Breast epithelium (tissue), 4 donors: ENCODE measurements at regions not wholly inside any gene's neighbourhood (a gene's known extent, or its start where the extent isn't known, plus 50 kb on each side); places are given as distances from the start of the nearest gene placed in this dataset.
"Not testable (repeated sequence)": the region's sequence is repeated elsewhere in the genome, so short reads cannot be mapped to it uniquely, and the experiment has no call there.

Experiments
- DNase-seq, 2 donors: peaks; one replicate each; pipeline ENCODE4 v3.0.0-alpha.2; 2019; ENCODE audit warnings: low spot score in 2 of 2
- H3K27ac ChIP-seq, 2 donors: fragments of 200-600 bp; sonication (generic) in 1 of 2; one replicate each; pipeline ENCODE4 v1.5.1; 2016 to 2019; ENCODE audit warnings: mild to moderate bottlenecking in 1 of 2
- H3K27me3 ChIP-seq, 2 donors: fragments of 200-600 bp; sonication (generic) in 1 of 2; one replicate each; pipeline versions ENCODE4 v1.5.1 to v1.6.0; 2017 to 2019; ENCODE audit warnings: control low read depth in 1 of 2, mild to moderate bottlenecking in 1 of 2
- H3K36me3 ChIP-seq: fragments of 200-600 bp; one replicate; pipeline ENCODE4 v1.5.1; 2019
- H3K4me1 ChIP-seq, 2 donors: fragments of 200-600 bp; sonication (generic); one replicate each; pipeline ENCODE4 v1.5.1; 2016 to 2019; ENCODE audit warnings: control low read depth in 1 of 2
- H3K4me3 ChIP-seq, 3 donors: fragments of 200-600 bp; sonication (generic); 1 replicate in 2 of 3; 2 replicates in 1 of 3; pipeline ENCODE4 v1.5.1; 2016 to 2019; ENCODE audit warnings: mild to moderate bottlenecking in 3 of 3, moderate library complexity in 2 of 3
- H3K9me3 ChIP-seq, 2 donors: fragments of 200-600 bp; sonication (generic) in 1 of 2; one replicate each; pipeline ENCODE4 v1.5.1; 2016 to 2019; ENCODE audit warnings: control low read depth in 1 of 2
- intact Hi-C: fragments of 100-400 bp; cut with DNase I; formaldehyde crosslinking; loops from one replicate; pipeline ENCODE4 v1.15.1; 2023; ENCODE audit warnings: low total_unique reads

DNA sequence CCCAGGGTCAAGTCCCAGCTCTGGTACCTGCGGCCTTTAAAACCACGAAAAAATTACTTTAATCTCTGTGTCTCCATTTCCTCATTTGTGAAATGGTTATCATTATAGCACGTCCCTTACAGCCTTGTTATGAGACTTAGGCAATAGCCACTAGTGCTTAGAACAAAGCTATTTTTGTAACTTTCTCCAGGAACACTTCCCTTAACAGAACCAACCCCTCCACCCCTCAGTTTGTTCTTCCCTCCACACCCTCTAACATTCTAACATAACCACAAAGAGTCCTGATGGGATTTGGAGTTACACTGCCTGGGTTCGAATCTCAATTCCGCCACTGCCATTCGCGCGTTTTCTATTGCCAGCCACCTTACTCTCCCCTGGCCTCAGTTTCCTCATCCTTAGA is 2777.4 kb upstream of the TPTE start:
- H3K27me3 ChIP-seq, H3K9me3 ChIP-seq, H3K36me3 ChIP-seq, H3K4me3 ChIP-seq, H3K27ac ChIP-seq, intact Hi-C loops, H3K4me1 ChIP-seq, DNase-seq: not testable (repeated sequence)

DNA sequence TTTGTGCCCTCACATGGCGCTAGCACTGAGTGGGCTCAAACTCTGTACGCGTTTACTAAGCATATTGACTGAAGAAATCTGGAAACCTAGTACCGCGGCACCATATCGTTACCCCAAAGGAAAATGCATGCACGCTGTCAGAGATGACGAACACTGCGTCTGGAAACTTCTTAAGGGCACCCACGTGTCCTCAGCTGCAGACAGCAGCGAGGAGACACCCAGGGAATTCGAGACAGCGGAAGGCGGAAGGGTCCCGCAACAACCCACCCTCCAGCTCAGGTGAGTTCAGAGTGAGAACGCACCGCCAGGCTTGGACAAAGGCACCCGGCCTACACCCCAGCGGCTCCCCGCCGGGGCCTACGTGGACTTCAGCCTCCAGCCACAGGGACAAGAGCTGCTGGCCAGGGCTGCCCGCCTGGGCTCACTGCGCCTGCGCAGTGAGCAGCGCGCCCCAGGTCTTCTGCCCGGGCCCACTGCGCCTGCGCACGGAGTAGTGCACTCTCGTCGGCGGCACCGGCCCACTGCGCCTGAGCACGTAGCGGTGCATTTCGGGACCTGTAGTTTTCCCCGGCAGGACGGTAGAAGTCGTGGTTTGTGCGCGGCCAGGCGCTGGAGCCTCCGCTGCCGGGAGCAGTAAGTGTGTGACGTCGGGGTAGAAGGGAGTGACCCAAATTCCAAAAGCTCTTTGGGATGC is 2776.8 kb upstream of the TPTE start:
- DNase-seq, H3K36me3 ChIP-seq, intact Hi-C loops, H3K27ac ChIP-seq, H3K4me3 ChIP-seq, H3K9me3 ChIP-seq, H3K4me1 ChIP-seq, H3K27me3 ChIP-seq: not testable (repeated sequence)

DNA sequence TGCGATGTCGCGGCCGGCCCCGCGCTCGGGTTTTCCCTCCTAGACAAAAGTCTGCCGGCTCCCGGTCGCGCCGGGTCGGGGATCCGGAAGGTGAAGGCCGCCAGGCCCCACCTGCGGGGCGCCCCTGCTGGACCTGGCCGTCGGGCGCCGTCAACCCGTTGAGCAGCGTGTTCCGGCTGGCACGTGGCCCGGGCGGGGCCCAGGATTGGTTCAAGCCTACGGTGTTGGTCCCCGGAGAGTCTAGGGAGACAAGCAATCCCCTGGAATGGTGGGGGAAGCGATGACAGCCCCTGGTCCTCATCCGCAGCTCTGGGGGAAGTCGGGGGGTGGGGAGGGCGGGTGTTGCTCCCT is 2776.3 kb upstream of the TPTE start:
- H3K36me3 ChIP-seq, H3K9me3 ChIP-seq, H3K4me3 ChIP-seq, H3K4me1 ChIP-seq, H3K27ac ChIP-seq, DNase-seq, H3K27me3 ChIP-seq, intact Hi-C loops: not testable (repeated sequence)

DNA sequence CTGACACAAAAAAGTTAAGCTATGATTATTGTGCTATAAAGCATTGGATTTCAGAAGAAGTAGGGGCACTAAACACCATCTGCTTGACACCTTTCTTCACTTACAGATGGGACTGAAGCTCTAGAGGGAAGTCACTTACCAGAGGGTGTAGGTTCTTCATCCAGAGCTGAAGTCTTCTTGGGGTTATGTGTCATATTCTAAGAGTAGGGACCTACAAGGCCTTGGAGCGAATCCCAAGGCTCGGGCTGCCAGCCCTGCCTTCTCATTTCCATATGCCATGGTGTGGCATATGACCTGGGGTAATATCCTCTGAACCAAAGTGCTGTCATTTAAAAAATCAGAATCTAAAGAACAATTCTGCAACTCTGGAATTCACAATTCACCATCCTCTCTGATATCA is 2773.4 kb upstream of the TPTE start:
- H3K27me3 ChIP-seq, H3K4me1 ChIP-seq, H3K27ac ChIP-seq, H3K36me3 ChIP-seq, H3K9me3 ChIP-seq, intact Hi-C loops, DNase-seq, H3K4me3 ChIP-seq: not testable (repeated sequence)

DNA sequence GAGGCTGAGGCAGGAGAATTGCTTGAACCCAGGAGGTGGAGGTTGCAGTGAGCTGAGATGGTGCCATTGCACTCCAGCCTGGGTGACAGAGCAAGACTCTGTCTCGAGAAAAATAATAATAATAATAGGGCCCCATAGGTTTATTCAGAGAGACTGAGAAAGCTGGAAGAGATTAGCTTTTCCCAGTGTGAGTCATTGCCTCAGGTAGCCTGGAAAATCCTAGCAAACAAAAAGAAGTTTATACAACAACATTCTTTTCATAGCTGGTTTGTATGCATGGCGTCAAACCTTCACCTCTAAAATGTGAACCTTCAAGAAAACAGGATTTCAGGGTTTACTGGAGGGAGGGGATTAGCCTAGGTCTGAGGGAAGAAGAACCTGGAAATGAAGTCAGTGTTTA is 2768.8 kb upstream of the TPTE start:
- H3K36me3 ChIP-seq, H3K4me3 ChIP-seq, H3K27me3 ChIP-seq, H3K9me3 ChIP-seq, H3K4me1 ChIP-seq, intact Hi-C loops, DNase-seq, H3K27ac ChIP-seq: not testable (repeated sequence)

DNA sequence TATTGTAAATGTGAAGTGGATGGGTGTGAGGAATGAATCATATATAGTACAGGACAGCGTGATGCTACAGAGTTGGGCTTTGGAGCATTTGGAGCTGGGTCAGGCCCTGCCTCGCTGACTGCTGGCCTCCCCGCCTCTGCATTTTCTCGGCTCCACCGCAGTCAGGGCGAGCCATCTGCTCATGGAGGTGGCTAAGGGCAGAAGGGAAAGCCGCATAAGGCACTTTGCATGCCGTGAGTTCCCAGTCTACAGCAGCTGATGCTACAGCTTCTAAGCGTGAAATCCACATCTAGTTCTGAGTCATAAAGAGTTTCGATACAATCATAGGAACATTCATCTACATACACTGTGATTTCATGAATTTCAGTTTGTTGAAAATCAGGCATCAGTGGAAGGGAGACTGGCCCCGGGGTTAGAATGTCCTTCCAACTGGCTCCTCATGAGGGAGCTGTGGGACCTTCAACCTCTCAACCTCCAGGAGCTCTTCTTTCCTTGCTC is 2768.0 kb upstream of the TPTE start:
- H3K36me3 ChIP-seq, intact Hi-C loops, DNase-seq, H3K27me3 ChIP-seq, H3K4me1 ChIP-seq, H3K9me3 ChIP-seq, H3K4me3 ChIP-seq, H3K27ac ChIP-seq: not testable (repeated sequence)

DNA sequence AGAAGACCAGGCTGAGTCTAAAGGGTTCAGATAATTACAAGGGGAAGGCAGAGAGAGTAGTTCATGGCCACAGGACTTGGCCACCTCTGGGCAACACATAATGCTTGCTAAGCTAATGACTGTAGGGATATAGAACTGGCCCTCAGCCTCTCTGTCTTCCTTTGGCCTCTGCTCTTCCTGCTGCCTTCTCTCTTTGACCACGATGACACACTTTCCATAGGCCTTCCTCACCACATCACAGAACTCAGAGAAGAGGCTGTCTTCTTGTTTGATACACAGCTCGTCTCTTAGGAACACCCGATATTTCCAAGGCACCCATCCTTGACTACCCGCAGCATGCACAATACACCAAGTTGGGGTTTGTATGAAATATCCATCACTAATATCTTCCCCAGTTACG is 2751.4 kb upstream of the TPTE start:
- H3K27ac ChIP-seq, H3K4me3 ChIP-seq, H3K9me3 ChIP-seq, H3K36me3 ChIP-seq, intact Hi-C loops, H3K4me1 ChIP-seq, H3K27me3 ChIP-seq, DNase-seq: not testable (repeated sequence)

DNA sequence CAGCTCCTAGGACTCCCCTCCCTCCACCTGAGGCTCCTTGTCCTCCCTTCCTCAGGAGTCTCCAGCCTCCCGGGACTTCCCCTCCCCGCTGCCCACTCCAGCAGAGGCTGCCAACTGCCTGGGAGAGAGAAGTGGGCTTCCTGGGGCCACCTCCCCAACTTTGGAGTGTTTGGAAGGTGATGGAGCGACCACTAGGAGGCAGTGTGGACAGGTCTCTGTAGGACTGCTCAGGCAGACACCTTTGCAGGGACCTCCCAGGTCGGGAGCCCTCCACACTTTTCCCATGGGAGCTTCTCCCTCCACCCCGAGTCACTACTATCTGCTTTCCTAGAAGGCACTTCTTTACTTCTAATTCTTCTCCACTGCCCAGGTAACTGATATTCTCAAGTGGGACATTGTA is 2747.2 kb upstream of the TPTE start:
- H3K4me1 ChIP-seq, H3K27ac ChIP-seq, H3K9me3 ChIP-seq, H3K36me3 ChIP-seq, H3K4me3 ChIP-seq, DNase-seq, intact Hi-C loops, H3K27me3 ChIP-seq: not testable (repeated sequence)

DNA sequence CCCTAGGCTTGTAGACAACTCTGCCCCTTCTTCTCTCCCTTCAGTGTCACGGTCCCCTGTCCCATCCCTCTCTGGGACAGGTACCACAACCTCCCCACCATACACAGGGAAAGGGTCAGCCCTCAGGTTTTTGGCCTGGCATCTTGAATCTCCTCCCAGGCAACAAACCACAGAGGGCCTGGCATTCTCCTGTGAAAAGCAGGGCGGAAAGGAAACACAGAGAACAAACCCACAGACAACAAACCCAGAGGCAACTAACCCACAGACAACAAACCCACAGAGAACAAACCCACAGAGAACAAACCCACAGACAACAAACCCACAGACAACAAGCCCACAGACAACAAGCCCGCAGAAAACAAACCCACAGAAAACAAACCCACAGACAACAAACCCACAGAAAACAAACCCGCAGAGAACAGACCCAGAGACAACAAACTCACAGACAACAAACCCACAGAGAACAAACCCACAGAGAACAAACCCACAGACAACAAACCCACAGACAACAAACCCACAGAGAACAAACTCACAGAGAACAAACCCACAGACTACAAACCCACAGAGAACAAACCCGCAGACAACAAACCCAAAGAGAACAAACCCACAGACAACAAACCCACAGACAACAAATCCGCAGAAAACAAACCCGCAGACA is 2745.9 kb upstream of the TPTE start:
- H3K4me3 ChIP-seq, H3K36me3 ChIP-seq, H3K4me1 ChIP-seq, H3K27ac ChIP-seq, H3K9me3 ChIP-seq, DNase-seq, H3K27me3 ChIP-seq, intact Hi-C loops: not testable (repeated sequence)

DNA sequence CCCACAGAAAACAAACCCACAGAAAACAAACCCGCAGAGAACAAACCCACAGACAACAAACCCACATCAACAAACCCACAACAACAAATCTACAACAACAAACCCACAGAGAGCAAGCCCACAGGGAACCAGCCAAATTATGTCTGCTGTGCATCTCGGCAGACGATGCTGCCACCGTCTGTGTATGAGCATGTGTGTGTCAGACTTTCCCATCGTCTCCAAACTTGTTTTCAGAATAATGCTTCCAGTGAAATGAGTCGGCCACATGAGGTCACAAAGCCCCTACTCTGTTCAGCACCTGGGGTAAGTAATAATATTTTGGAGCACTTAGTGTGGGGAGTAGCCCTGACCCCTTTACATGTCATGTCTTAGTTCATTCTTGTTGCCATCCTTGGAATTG is 2745.3 kb upstream of the TPTE start:
- H3K4me3 ChIP-seq, intact Hi-C loops, H3K9me3 ChIP-seq, H3K36me3 ChIP-seq, H3K27ac ChIP-seq, DNase-seq, H3K4me1 ChIP-seq, H3K27me3 ChIP-seq: not testable (repeated sequence)

DNA sequence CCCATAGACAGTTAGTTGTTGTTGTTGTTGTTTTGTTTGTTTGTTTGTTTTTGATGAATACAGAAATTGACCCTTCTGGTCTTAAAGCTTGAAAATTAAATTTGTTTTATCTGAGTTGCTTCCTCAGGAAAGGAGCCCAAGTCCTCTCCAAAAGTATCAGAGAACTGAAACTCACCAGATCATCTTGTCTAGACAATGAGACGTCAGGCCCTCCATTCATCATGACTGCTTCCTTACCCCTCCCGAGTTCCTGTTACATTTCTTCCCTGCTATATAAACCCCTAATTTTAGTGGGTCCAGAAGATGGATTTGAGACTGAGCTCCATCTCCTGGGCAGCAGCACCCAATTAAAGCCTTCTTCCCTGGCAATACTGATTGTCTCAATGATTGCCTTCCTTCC is 2744.8 kb upstream of the TPTE start:
- H3K36me3 ChIP-seq, DNase-seq, intact Hi-C loops, H3K27ac ChIP-seq, H3K4me1 ChIP-seq, H3K9me3 ChIP-seq, H3K27me3 ChIP-seq, H3K4me3 ChIP-seq: not testable (repeated sequence)

DNA sequence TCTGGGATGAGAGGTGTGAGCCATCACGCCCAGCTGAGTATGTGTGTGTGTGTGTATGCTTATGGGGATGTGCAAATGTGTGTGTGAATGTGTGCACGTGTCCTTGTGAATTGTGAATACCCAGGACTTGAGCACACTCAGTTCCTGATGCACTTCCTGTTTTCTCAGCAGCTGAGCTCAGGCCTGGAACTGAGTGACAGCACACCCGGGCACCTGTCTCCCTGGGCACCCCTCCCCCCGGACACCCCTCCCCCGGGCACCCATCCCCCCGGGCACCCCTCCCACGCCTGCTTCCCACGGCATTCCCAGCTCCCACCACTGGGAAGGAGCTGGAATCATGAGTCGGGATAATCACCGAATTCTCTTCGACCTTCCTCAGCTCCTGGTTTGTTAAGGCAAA is 2744.1 kb upstream of the TPTE start:
- DNase-seq = peak in 1 of 2 donors; percentile 33
- H3K27me3 ChIP-seq, H3K27ac ChIP-seq, H3K9me3 ChIP-seq, H3K4me1 ChIP-seq, H3K36me3 ChIP-seq, intact Hi-C loops, H3K4me3 ChIP-seq: not testable (repeated sequence)

DNA sequence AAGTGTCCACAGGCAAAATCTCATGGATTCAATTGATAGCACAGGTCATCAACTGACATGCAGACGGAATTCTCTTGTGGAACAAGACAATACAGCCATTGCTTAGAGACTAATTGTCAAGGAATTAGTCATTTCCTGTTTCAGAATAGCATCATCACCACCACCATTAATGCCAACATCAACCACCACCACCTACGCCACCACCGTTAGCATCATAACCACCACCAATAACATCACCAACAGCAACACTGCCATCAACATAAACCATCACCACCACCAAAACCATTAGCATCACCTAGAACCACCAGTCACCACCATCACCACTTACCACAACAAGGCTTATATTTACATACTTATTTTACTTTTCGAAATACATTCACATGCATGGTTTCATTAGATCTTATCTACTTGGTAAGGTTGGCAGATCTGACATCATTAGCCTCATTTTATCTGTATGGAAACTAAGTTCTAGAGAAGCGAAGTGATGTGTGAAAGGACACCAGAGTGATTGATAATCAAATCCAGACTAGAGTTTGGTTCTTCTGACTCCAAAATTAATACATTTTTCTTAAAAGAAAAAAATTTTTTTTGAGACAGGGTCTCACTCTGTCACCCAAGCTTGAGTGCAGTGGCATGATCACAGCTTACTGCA is 2733.8 kb upstream of the TPTE start:
- not testable (repeated sequence) for DNase-seq, H3K27ac ChIP-seq

DNA sequence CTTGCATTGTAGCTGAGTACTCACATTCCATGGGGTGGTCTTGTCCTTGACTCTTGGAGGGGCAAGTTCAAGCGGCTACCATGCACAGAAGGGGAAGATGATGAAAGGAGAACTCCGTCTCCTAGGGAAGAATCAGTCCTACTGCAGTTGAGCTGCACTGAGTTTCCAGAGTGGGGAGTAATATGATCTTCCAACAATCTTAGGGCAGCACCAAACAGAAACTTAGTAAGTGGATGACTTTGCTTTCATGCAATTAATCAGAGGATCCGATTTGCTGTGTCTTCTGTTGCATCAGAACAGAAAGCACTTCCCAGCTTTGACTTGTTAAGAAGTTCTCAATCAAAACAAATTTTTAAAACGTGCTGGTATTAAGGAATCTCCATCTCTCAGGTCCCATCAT is 2727.6 kb upstream of the TPTE start:
- H3K27ac ChIP-seq = not testable (repeated sequence)

More for the DNA sequence above, 2733.8 kb upstream of the TPTE start:
- H3K27me3 ChIP-seq, H3K4me3 ChIP-seq, H3K9me3 ChIP-seq, intact Hi-C loops, H3K4me1 ChIP-seq, H3K36me3 ChIP-seq: not testable (repeated sequence)

More for the DNA sequence above, 2727.6 kb upstream of the TPTE start:
- H3K4me1 ChIP-seq, H3K4me3 ChIP-seq, intact Hi-C loops, H3K9me3 ChIP-seq, DNase-seq, H3K36me3 ChIP-seq, H3K27me3 ChIP-seq: not testable (repeated sequence)
